BE2C (cell line): ENCODE measurements at regions not wholly inside any gene's neighbourhood (a gene's known extent, or its start where the extent isn't known, plus 50 kb on each side); places are given as distances from the start of the nearest gene placed in this dataset.

Source experiments
- DNase-seq: peaks from one replicate; pipeline ENCODE4 v3.0.0-alpha.2; 2020
- H3K27me3 ChIP-seq: fragments of 250-450 bp; sonication (Bioruptor Pico); 2 replicates; pipeline ENCODE4 v1.5.1; 2020; ENCODE audit warnings: mild to moderate bottlenecking
- H3K36me3 ChIP-seq: fragments of 250-450 bp; sonication (Bioruptor Pico); 2 replicates; pipeline ENCODE4 v1.5.1; 2020; ENCODE audit warnings: mild to moderate bottlenecking
- H3K4me1 ChIP-seq: fragments of 250-450 bp; sonication (Bioruptor Pico); 2 replicates; pipeline ENCODE4 v1.5.1; 2020
- H3K4me3 ChIP-seq: 2 replicates; pipeline ENCODE4 v1.5.1; 2011; ENCODE audit warnings: low read depth, low read length
- H3K9me3 ChIP-seq: fragments of 250-450 bp; sonication (Bioruptor Pico); 2 replicates; pipeline ENCODE4 v1.5.1; 2020
- TF ChIP-seq, protein P1 (sequence below): IDR thresholded peaks from 2 replicates; pipeline ENCODE4 v1.5.1; 2012; ENCODE audit warnings: mild to moderate bottlenecking, low read depth, low read length

DNA sequence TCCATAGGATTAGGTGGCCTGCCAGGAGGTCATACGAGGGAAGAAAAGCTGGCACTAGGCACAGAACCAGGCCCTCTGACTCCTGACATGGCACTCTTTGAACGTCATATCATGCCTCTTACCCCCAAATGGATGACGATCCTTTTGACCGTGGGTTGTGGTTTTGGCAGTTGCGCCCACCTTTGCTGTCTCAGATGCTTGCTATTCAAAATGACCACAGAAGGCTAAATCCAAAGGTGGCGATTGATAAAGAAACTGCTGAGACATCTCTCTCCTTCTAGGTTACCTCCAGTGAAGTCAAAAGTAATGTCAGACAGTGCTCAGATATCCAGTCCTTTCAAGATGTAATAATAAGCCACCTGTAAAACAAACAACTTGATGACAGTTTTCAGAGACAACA is 385.0 kb downstream of the EFNA5 start:
- TF ChIP-seq, protein P1, sequence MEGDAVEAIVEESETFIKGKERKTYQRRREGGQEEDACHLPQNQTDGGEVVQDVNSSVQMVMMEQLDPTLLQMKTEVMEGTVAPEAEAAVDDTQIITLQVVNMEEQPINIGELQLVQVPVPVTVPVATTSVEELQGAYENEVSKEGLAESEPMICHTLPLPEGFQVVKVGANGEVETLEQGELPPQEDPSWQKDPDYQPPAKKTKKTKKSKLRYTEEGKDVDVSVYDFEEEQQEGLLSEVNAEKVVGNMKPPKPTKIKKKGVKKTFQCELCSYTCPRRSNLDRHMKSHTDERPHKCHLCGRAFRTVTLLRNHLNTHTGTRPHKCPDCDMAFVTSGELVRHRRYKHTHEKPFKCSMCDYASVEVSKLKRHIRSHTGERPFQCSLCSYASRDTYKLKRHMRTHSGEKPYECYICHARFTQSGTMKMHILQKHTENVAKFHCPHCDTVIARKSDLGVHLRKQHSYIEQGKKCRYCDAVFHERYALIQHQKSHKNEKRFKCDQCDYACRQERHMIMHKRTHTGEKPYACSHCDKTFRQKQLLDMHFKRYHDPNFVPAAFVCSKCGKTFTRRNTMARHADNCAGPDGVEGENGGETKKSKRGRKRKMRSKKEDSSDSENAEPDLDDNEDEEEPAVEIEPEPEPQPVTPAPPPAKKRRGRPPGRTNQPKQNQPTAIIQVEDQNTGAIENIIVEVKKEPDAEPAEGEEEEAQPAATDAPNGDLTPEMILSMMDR = no peak
- DNase-seq = no peak
- no peaks in the 10 kb centered on the region for H3K27me3 ChIP-seq

DNA sequence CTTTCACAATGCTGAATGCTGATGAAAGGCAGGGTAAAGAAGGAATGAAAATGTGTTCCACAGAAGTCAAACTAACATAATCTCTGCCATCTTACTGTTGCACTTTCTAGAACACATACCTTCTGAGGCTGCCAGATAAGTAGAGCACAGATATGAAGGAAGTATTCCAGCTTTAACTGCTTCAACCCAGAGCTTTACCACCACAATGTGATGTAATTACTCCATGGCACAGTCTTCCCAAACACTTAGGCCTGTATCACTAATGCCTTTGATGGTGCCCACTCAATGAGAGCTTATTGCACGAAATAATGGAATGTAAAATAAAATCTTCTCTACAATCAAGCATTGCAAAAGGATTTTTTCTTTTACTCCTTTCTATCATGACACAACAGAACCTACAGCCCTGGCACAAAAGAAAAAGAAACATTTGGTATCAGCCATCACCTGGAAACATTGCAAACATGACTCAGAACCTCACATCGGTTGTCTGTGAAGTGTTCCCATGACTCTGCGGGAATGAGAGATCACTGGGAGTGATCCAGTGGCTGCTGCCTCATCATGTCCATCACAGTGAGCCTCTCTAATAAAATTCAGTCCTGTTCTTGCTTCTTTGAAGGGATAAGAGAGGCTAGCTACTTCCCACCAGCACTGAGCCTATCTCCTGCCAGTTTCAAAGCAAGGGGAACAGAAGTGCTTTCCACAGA is 385.8 kb downstream of the EFNA5 start:
- Histone ChIP-seq H3K27me3 (no peaks in the 10 kb centered on the region), H3K9me3 (no peaks in the 10 kb centered on the region), H3K4me1 (no peaks in the 10 kb centered on the region), H3K4me3 (no peak overlapping the region), H3K36me3 (no peaks in the 10 kb centered on the region)
- DNase-seq = no peak
- TF ChIP-seq, protein P1 = no peak

More for the DNA sequence above, 385.0 kb downstream of the EFNA5 start:
- Histone ChIP-seq H3K36me3 (no peaks in the 10 kb centered on the region), H3K4me1 (peaks cover 2% of the 10 kb centered on the region; the same call in 1 of the 2 replicates), H3K4me3 (no peak overlapping the region), H3K9me3 (no peaks in the 10 kb centered on the region)

DNA sequence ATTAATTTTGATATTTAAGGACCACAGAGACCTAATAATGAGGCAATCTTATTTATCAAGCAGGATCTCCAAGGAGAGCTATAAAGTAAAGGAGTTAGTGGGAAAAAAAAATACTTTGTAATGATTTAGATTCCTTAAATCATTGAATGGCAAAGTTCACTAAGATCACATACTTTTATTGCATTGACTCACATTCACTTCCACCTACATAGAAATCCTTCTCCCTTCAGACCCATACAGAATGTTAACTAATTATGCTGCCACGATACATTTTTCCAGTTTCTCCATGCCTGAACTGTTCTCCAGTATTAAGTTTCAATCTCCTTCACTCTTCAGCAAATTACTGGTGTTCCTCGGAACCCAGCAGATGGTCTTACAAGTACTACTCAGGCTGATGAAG is 388.7 kb downstream of the EFNA5 start:
- Histone ChIP-seq H3K4me3 (no peak overlapping the region), H3K36me3 (no peaks in the 10 kb centered on the region), H3K27me3 (no peaks in the 10 kb centered on the region), H3K4me1 (no peaks in the 10 kb centered on the region), H3K9me3 (no peaks in the 10 kb centered on the region)
- no peak for DNase-seq
- TF ChIP-seq, protein P1 = no peak

DNA sequence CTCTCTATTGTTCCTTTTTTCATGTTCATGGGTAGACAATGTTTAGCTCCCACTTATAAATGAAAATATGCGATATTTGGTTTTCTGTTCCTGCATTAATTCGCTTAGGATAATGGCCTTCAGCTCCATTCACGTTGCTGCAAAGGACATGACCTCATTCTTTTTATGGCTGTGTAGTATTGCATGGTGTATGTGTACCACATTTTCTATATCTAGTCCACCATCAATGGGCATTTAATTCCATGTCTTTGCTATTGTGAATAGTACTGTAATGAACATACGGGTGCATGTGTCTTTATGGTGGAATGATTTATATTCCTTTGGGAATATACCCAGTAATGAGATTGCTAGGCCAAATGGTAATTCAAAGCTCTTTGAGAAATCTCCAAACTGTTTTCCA is 392.0 kb downstream of the EFNA5 start:
- H3K27me3 ChIP-seq = no peaks in the 10 kb centered on the region
- TF ChIP-seq, protein P1 = no peak
- no peak for DNase-seq
- H3K36me3 ChIP-seq = no peaks in the 10 kb centered on the region
- H3K4me1 ChIP-seq = no peaks in the 10 kb centered on the region
- H3K4me3 ChIP-seq = no peak overlapping the region
- H3K9me3 ChIP-seq = no peaks in the 10 kb centered on the region

DNA sequence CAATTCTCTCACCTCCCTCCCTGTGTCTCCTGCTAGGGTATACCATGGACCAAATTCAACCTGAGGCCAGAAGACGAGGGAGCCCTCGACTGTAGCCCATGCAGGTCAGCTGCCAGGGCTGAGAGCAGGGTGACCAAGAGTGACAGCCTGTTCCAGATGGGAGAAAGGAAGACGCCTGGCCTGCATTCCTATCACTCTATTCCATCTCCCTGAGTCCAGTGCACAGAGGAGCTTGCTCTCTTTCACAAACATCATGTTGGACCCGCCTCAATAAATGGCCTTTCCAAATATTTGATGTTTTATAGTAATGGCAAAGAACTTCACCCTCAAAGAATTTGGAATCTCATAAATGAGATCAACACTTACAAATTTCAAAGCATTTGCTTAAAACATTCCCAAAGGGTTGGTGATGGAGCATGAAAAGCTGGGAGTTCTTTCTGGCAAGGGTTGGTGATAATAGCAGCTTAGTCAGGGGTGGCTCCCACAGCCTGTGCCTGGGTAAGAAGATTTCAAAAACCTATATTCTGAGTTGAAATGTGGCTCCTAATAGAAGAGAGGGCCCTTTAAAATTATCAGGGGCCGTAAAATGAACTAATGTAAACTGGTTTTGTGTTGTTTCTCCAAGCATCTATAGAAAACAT is 393.1 kb downstream of the EFNA5 start:
- Histone ChIP-seq H3K36me3 (no peaks in the 10 kb centered on the region), H3K4me3 (no peak overlapping the region), H3K4me1 (peaks cover 9% of the 10 kb centered on the region), H3K27me3 (no peaks in the 10 kb centered on the region), H3K9me3 (no peaks in the 10 kb centered on the region)
- peak; percentile 24 for DNase-seq
- TF ChIP-seq, protein P1 = no peak

DNA sequence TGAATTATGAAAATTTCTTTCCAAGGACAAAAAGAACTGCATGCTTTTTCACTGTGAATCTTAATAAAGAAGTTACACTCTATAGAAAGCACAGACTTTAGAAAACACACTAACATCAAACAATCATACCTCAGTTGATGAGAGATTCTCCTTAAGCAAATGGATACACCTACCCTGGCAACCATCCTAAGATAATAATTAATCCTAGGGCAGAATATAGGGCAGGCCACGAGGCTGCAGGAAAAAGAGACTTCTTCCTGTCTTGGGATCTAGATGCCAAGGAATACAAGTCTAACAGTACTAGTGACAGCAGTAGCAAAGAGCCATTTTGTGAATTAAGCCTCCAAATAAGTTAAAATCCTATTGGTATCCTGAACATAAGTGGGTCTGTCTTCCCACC is 395.4 kb downstream of the EFNA5 start:
- H3K27me3 ChIP-seq = no peaks in the 10 kb centered on the region
- DNase-seq = no peak
- no peaks in the 10 kb centered on the region for H3K36me3 ChIP-seq
- TF ChIP-seq, protein P1 = no peak
- H3K4me1 ChIP-seq = peaks cover 9% of the 10 kb centered on the region
- H3K9me3 ChIP-seq = no peaks in the 10 kb centered on the region
- H3K4me3 ChIP-seq = no peak overlapping the region
